ENCODE measurements at regions not wholly inside any gene's neighbourhood (a gene's known extent, or its start where the extent isn't known, plus 50 kb on each side); places are given as distances from the start of the nearest gene placed in this dataset.
"Not testable (repeated sequence)": the region's sequence is repeated elsewhere in the genome, so short reads cannot be mapped to it uniquely, and the experiment has no call there.

DNA sequence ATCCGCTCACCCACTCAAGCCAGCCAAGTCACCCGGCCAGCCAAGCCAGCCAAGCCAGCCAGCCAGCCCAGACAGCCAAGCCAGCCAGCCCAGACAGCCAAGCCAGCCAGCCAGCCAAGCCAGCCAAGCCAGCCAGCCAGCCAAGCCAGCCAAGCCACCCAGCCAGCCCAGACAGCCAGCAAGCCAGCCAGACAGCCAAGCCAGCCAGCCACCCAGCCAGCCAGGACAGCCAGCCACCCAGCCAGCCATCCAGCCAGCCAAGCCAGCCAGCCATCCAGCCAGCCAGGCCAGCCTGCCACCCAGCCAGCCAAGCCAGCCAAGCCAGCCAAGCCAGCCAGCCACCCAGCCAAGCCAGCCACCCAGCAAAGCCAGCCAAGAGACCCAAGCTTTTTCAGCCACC, 316.8 kb upstream of the PLGLB2 start:
- TF ChIP-seq EP300 (IDR thresholded peaks at IDR 0.05); POLR2A (IDR thresholded peaks at IDR 0.05; ENCODE audit: low read depth): not testable (repeated sequence)

Data from esophagus muscularis mucosa (tissue), 2 donors.